Stimulated activated CD4-positive, alpha-beta T cell treated with anti-CD3 and anti-CD28 coated beads, Interleukin-2, amount 100 ng/mL, for 24 hours (primary cell): ENCODE measurements at regions not wholly inside any gene's neighbourhood (a gene's known extent, or its start where the extent isn't known, plus 50 kb on each side); places are given as distances from the start of the nearest gene placed in this dataset.
"Not testable (repeated sequence)": the region's sequence is repeated elsewhere in the genome, so short reads cannot be mapped to it uniquely, and the experiment has no call there.

Experiments
- DNase-seq, 2 donors: peaks; one replicate each; pipeline ENCODE4 v3.0.0-alpha.2; 2020

- no peak for DNase-seq
Measured at GRCh38 chr3:187855131-187855530, 109.9 kb upstream of the BCL6 start.

- DNase-seq: no peak
Measured at GRCh38 chr3:187856555-187856954, 111.3 kb upstream of the BCL6 start.

- no peak for DNase-seq
Measured at GRCh38 chr3:187858041-187858440, 112.8 kb upstream of the BCL6 start.

GRCh38 chr3:187858711-187859110, 113.4 kb upstream of the BCL6 start:
- DNase-seq: no peak

- not testable (repeated sequence) for DNase-seq
Measured at GRCh38 chr3:187862701-187863277, 117.5 kb upstream of the BCL6 start.

- peak; percentile 21 to 22 for DNase-seq
Measured at GRCh38 chr3:187870360-187871203, 125.3 kb upstream of the BCL6 start.

GRCh38 chr3:187871204-187871591, 125.9 kb upstream of the BCL6 start:
- no peak for DNase-seq

- DNase-seq: no peak
Measured at GRCh38 chr3:187871848-187872247, 126.6 kb upstream of the BCL6 start.

- no peak for DNase-seq
Measured at GRCh38 chr3:187873843-187874242, 128.6 kb upstream of the BCL6 start.

GRCh38 chr3:187875863-187876262, 130.6 kb upstream of the BCL6 start:
- DNase-seq: no peak

GRCh38 chr3:187878772-187879518, 133.7 kb upstream of the BCL6 start:
- DNase-seq: no peak

GRCh38 chr3:187880441-187880840, 135.2 kb upstream of the BCL6 start:
- DNase-seq: no peak

- no peak for DNase-seq
Measured at GRCh38 chr3:187880851-187881250, 135.6 kb upstream of the BCL6 start.

GRCh38 chr3:187888701-187889100, 143.4 kb upstream of the BCL6 start:
- no peak for DNase-seq

GRCh38 chr3:187889106-187889505, 143.8 kb upstream of the BCL6 start:
- DNase-seq: no peak

- no peak for DNase-seq
Measured at GRCh38 chr3:187889601-187890404, 144.5 kb upstream of the BCL6 start.

GRCh38 chr3:187890405-187890752, 145.1 kb upstream of the BCL6 start:
- DNase-seq: not testable (repeated sequence)

- no peak for DNase-seq
Measured at GRCh38 chr3:187896646-187897045, 151.4 kb upstream of the BCL6 start.

- DNase-seq: no peak
Measured at GRCh38 chr3:187899246-187899645, 154.0 kb upstream of the BCL6 start.

- DNase-seq: no peak
Measured at GRCh38 chr3:187900993-187901755, 155.9 kb upstream of the BCL6 start.

- no peak for DNase-seq
Measured at GRCh38 chr3:187902041-187902471, 156.8 kb upstream of the BCL6 start.

GRCh38 chr3:187902936-187903335, 157.7 kb upstream of the BCL6 start:
- DNase-seq: no peak
